SK-N-DZ (cell line): ENCODE measurements at regions not wholly inside any gene's neighbourhood (a gene's known extent, or its start where the extent isn't known, plus 50 kb on each side); places are given as distances from the start of the nearest gene placed in this dataset.
"Not testable (repeated sequence)": the region's sequence is repeated elsewhere in the genome, so short reads cannot be mapped to it uniquely, and the experiment has no call there.

Experiments
- DNase-seq: peaks from one replicate; pipeline ENCODE4 v3.0.0-alpha.2; 2015; ENCODE audit warnings: low spot score

DNA sequence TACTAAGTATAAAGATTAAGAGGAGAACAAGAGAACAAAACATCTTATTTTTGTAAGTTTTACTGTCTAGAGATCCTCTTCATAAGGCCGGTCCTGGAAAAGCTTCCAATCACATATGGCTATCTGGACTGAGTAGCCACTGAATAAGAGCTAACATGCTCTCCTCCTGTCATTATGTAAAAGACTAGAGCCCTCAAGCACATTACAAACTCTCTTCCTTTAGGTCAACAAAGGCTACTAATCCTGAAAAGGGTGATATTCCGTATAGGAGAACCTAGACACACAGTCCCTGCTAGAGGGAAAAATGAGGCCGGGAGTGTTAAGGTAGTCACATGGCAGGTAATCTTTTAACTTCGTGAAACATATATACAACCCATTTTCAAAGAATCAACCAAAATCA is 665.6 kb downstream of the EFNA5 start:
- no peak for DNase-seq

DNA sequence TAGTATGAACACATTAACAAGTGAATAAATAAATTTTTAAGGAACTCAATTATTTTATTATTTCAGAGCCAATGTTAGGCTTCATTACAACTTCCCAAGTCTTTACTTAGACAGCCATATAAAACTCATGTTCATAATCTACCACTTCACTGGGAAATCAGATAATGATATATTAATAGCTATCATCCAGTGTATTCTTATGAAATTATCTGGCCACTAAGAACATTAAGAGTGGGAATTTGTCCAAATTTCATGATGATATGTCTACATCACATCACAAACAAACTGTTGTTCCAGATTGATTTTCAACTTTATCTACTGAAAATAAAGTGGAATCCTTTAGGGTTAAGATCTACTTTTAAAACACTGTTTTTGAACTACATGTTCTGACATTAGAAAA is 668.6 kb downstream of the EFNA5 start:
- DNase-seq = no peak

DNA sequence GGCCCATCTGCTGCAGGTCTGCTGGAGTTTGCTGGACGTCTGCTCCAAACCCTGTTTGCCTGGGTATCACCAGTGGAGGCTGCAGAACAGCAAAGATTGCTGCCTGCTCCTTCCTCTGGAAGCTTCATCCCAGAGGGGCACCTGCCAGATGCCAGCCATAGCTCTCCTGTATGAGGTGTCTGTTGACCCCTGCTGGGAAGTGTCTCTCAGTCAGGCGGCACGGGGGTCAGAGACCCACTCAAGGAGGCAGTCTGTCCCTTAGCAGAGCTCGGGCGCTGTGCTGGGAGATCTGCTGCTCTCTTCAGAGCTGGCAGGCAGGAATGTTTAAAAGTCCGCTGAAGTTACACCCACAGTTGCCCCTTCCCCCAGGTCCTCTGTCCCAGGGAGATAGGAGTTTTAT is 671.2 kb downstream of the EFNA5 start:
- DNase-seq = not testable (repeated sequence)

DNA sequence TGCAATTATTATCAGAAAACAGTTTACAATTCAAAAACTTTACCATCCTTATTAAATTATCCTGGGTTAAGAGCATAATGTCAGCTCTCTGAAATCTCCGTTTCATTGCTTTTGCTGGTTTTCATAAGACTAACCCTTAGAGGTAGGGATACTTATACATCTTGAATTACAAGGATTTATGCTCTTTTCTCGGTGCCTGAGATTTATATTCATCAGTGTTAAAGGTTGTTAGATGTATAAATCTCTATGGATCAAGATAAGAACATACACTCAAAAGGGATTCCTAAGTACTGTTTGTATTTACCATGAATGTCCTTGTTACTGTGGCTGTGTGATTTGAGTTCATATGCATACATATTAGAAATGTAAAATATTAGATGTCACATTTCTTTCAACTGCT is 684.7 kb downstream of the EFNA5 start:
- DNase-seq = no peak

DNA sequence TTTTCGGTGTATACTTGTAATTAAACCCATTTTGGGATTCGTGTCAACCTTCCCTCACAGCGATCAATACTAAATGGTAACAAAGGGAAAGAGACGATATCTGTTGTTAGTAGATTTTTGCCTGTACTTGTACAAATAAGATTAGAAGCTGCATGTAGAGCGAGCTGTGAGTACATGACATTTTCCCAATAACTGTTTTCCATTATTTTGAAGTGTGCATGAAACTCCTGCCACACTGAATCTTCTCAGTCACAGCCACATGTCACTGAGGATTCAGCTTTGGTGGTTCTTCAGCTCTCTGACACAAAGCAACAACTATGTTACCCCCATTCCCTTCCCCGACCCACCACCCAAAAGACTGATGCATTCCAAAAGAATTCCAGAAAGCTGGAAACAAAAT is 685.6 kb downstream of the EFNA5 start:
- DNase-seq = no peak

DNA sequence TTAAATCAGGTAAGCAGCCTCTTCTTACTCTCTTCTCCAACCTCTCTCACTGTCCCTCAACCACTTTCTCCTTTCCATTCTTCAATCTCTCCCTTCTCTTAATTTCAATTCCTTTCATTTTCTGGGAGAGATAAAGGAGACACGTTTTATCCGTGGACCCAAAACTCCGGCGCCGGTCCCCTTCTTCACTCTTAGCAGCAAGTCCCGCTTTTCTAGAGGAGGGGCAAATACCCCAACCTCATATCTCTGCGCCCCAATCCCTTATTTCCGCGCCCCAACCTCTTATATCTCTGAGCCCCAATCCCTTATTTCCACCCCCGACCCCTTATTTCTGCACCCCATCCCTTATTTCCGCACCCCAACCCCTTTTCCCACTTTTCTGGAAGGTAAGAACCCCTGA is 691.6 kb downstream of the EFNA5 start:
- DNase-seq = not testable (repeated sequence)

DNA sequence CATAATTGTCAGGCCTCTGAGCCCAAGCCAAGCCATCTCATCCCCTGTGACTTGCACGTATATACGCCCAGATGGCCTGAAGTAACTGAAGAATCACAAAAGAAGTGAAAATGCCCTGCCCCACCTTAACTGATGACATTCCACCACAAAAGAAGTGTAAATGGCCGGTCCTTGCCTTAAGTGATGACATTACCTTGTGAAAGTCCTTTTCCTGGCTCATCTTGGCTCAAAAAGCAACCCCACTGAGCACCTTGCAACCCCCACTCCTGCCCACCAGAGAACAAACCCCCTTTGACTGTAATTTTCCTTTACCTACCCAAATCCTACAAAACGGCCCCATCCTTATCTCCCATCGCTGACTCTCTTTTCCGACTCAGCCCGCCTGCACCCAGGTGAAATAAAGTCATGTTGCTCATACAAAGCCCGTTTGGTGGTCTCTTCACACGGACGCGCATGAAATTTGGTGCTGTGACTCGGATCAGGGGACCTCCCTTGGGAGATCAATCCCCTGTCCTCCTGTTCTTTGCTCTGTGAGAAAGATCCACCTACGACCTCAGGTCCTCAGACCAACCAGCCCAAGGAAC is 692.1 kb downstream of the EFNA5 start:
- DNase-seq = not testable (repeated sequence)

DNA sequence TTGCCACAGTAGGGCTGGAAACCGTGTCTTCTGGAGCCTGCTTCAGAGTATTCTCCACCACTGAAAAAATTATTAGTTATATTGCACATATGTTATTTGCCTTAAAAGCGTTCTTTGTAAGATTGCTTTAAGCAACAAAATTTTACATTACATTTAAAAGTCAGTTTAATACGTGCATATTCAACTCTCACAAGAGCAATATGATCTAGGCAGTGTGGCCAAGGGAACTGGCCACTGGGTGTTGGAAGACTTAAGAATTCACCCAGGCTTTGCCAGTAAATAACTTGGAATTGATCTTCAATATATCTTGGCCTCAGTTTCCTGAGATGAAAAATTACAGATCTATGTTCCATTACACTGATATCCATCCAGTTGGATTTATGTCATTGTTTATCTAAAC is 694.4 kb downstream of the EFNA5 start:
- DNase-seq = no peak

DNA sequence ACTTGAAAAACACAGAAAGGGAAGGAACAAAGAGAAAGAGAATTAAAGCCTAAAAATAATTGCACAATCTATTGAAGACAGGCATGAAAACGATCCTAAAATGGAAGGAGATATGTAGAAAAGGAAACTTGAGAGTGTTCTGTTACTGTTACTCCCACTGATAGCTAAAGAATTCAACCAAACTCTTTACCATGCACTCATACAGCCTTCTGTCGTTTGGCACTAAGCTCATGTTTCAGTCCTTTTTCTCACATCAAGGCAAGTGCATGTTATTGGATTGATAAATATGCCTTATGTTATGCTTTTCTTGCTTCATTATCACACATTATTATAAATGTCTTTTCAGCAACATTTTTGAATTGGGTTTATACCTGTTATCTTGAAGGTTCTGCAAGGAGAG is 696.5 kb downstream of the EFNA5 start:
- no peak for DNase-seq

DNA sequence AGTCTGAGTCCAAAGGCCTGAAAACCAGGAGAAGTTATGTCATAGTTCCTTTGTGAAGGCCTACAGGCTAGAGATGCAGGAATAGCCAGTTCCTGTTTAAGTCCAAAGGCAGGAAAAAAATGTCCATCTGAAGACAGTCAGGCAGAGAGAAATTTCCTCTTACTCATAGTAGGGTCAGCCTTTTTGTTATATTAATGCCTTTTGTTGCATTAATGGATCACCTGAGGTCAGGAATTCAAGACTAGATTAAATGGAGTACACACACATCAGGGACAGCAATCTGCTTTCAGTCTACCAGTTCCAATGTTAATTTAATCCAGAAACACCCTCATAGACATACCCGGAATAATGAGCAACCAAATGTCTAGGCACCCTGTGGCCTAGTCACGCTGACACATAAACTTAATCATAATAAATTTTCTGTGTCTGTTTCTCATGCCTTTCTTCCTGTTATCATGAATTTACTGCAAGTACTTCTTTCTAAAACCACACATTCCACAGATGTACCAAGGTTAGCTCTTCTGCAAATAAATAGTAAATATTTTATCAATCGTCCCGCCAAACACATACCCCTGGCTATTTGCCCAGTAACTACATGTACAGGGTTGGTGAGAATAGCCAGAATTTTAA is 703.9 kb downstream of the EFNA5 start:
- DNase-seq = no peak

DNA sequence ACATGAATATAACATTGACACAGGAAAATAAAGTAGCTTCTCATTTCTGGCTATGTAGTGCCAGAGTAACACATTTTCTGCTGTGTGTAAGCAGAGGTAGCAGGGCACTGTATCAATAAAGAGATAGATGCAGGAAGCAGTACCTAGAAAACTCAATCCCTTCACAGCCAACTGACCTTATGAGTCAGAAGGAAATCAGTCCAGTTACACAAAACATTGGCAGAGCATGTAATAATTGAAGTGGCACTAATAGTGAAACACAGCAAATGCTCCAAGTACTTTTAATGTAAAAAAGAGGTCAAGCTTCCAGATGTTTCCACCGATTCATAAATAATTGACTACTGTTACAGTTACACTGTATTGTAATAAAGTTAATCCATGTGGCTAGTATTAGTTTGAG is 706.6 kb downstream of the EFNA5 start:
- no peak for DNase-seq

DNA sequence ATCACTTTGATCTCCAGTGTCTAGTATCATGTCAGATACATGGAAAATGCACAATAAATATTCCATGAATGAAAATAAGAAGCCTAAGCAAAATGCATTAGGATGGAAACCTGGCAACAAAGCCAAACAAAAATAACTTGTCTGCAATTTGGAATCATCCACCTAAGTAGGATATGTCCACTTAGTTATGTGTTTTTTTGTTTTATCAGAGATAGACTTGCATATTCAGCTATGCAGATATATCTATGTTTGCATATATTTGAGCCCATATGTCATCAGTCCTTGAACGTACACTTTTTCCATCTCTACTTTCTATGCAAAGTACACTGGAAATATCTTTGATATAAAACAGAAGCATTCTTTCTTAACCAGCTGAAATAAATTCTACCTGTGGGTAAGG is 707.1 kb downstream of the EFNA5 start:
- no peak for DNase-seq

DNA sequence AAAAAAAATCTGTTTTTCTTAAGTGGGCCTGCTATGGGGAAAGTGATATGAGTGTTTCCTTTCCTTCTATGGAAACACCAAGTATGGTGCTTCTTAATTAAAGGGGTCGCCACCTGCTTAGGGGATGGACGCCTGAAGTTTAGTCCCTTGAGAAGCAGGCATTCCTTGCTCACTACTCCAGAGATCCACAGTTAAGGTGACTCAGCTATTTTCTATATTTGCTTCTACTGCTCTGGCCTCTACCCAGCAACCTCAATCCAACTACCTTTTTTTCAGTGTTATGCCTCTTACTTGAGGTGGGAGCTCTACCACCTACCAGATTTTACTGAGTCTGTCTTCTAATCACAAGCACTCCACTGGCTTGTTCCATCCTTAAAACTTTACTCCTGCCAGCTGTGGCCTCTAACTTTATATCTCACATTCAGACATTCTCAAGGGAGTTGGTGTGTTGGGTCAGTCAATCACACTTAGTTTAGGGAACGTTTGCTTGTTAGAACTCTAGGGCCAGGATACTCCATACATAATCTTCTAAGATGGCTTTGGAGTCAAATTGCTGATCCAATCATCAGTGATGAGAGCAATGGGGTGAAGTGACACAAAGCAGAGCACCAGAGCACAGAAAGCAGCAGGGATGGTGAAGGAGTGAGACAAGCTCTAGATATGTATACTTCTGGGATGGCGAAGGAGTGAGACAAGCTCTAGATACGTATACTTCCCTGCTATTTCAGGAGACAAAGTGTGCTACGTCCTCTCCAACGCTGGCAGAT is 708.1 kb downstream of the EFNA5 start:
- peak; percentile 92 for DNase-seq

DNA sequence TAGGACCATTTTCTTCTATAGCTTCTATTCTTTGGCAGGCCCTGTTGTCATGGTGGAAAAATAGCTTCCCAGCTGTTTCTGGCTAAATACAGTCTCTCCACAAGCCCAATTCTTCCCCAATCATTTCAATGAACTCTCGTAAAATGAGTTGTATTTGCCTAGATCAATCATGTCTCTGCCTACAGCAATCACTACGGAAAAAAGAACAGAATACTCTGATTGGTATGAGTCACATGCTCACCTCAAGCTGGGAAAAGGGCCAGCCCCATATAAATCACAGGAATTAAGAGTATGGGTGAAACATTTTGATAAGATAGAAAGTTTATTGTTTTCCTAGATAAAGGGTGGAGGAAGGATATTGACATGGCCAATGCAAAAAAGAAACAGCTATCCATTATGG is 711.4 kb downstream of the EFNA5 start:
- DNase-seq = no peak

DNA sequence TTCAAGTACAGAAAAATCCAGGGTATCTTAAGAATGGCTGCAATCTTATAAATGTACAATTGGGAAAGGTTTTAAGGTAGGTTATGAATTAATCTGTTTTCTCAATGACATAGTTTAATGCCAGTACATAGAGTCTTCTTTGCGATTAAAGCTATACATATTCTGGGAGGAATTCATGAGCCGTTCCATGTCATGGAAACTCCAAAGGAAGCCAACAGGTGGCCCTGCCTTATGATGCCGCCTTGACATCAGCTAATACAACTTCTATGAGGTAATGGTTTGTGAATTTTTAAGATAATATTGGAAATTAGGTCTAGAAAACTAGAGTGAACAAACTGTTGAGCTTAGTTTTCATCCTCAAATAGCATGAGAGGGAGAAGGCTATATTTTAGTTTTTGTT is 713.4 kb downstream of the EFNA5 start:
- no peak for DNase-seq

DNA sequence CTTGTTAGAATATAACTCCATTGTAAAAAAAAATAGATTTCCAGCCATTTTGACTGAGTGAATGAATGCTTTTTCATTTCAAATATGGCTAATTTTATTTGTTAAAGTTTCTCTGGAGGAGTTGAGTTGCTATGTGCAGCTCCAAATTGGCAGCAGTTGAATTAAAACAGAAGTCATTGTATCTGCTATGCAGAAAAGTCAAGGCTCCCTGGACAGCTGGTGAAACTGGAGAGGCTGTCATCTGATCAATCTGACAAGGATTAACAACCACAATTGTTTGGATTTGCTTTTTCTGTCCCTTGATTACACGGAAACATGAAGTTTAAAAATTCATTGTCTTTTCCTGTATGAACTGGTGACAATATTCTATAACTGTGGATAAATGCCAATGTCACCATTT is 713.9 kb downstream of the EFNA5 start:
- no peak for DNase-seq

DNA sequence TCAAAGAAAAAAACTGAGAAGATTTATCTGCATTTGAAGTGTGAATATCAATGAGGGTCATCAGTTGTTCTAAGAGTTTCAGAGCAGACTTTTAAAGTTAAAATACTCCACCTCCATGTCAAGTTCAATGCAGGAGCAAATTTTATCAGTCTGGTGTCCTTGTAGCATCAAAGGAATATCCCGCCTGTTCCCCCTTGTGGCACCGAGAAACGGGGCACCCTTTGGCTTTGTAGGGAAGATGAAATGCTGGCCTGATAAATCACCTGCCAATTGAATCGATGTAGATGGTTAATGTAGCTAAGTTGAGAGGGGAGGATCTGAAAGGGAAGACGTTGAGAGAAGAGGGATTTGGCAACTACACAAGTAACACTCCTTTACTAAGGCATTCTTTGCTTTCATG is 714.5 kb downstream of the EFNA5 start:
- no peak for DNase-seq

DNA sequence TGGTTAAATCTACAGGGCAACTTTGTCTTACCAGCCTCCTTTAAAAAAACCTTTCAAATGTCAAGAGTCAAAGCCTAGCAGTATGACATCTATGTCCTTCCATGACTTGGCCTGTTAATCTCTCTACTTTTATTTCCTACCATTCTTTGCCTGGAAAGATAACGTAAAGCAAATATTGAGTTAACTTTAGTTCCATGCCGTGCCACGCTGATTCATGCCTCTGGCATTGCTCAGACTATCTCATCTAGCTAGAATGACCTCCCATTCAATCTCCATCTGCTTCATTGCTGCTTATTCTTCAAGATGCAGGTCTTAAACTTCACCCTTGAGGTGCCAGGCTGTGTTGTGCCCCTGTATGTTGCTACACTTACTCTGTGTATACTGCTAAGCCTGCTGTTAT is 729.8 kb downstream of the EFNA5 start:
- no peak for DNase-seq

DNA sequence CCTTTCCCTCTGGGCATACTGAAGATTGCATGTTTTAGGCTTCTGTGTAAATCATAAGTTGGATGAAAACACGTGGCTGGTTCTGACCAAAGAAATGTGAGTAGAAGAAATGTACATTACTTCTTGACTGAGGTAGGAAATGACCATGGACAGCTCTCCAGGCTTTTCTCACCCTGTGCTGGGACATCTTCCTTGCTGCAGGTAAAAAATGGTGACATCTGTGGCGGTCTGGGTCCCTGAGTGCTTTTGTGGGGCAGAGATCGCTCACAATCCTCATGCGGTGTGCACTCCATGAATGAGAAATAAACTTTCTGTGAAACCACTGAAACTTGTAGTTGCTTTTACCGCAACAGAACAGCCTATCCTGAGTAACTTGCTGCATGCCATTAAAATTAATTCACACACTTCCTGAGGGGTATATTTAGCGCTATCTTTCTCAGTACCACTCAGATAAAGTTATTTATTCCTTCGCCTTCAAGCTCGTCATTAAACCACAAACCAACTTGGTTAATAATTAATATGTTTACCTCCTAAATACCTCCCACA is 730.4 kb downstream of the EFNA5 start:
- no peak for DNase-seq

DNA sequence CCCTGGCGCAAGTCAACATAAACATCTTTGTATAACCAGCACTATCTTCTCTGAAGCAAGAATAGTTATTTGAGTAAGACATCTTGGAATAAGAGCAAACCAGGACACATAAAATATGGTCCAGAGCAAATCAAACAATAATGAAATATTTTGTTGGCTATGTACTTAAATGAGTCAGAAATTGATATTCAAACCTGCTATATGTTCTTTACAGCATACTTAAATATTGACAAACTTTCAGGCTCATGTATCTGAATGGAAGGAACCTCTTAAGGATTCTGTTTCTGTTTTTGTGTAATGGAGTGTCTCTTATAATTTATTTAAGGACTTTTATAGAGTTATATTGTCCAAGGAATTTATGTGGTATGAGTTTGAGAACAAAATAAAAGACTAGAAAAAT is 747.3 kb downstream of the EFNA5 start:
- DNase-seq = no peak

DNA sequence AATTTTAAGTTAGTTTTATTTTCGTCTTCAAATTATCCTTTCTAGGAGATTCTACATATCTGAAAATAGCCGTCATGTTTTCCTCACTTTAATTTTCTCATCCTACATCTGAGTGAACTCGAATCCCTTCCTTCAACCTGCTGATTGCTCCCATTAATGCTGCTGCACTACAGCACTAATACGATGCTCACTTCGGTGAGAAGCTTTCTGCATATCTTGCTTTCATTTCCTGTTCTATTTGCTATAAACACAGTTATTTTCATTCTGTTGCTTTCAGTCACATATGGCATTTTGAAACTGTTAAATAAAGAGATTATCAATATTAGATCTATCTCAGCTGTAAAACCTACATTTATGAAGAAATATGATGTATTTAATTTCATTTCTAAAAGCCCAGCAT is 749.2 kb downstream of the EFNA5 start:
- no peak for DNase-seq

DNA sequence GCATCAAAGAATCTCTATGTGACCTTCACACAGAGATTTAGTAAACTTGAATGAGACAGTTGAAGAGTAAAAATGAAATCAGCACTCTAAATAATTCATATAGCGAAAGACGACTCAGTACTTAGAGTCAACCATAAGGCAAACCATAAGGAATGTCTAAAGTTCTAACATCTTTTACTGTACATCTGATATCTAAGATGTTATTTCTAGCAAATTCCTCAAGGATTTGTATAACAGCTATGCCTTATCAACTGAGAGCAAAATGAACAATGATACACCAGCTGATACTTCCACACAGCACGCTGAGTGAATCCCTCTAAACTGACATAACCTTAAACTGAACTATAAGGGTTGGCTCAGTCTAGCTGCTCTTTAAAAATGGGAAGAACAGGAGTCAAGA is 760.3 kb downstream of the EFNA5 start:
- no peak for DNase-seq

DNA sequence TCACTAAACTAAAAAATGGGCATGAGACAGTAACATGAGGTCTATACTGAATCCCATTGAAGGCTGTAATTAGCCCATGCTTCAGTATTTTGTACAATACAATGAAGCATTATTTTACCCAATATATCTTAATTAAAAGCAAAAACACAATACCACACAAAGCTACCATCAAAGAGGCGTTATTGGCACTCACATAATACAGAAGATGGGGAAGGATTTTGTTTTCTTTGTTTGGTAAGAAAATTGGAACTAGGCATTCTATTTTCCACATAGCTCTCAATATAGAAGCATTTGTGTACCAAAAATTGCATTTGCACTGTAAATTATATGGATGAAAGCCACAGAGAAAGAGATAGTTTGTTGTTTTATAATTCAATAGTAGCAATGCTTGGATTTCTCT is 761.0 kb downstream of the EFNA5 start:
- no peak for DNase-seq
